ENCODE measurements at regions not wholly inside any gene's neighbourhood (a gene's known extent, or its start where the extent isn't known, plus 50 kb on each side); places are given as distances from the start of the nearest gene placed in this dataset.

GRCh38 chr9:28887188-28887884 lies 1314.1 kb upstream of the C9orf72 start:
- DNase-seq: no peak

GRCh38 chr9:28888806-28889205 lies 1315.5 kb upstream of the C9orf72 start:
- no peak for DNase-seq

- DNase-seq: no peak
Measured at GRCh38 chr9:28892538-28892937, 1319.3 kb upstream of the C9orf72 start.

- DNase-seq: no peak
Measured at GRCh38 chr9:28899267-28899666, 1326.0 kb upstream of the C9orf72 start.

- no peak for DNase-seq
Measured at GRCh38 chr9:28899926-28900325, 1326.6 kb upstream of the C9orf72 start.

- DNase-seq: no peak
Measured at GRCh38 chr9:28900406-28900805, 1327.1 kb upstream of the C9orf72 start.

GRCh38 chr9:28909526-28909925 lies 1336.2 kb upstream of the C9orf72 start:
- no peak for DNase-seq

- no peak for DNase-seq
Measured at GRCh38 chr9:28912621-28913020, 1339.3 kb upstream of the C9orf72 start.

- peak; percentile 16 for DNase-seq
Measured at GRCh38 chr9:28915202-28915930, 1342.1 kb upstream of the C9orf72 start.

- DNase-seq: no peak
Measured at GRCh38 chr9:28916348-28916747, 1343.1 kb upstream of the C9orf72 start.

GRCh38 chr9:28921857-28922500 lies 1348.7 kb upstream of the C9orf72 start:
- no peak for DNase-seq

GRCh38 chr9:28922891-28923290 lies 1349.6 kb upstream of the C9orf72 start:
- no peak for DNase-seq

- no peak for DNase-seq
Measured at GRCh38 chr9:28923351-28923750, 1350.1 kb upstream of the C9orf72 start.

- DNase-seq: no peak
Measured at GRCh38 chr9:28925157-28925556, 1351.9 kb upstream of the C9orf72 start.

- DNase-seq: no peak
Measured at GRCh38 chr9:28926306-28926705, 1353.0 kb upstream of the C9orf72 start.

- no peak for DNase-seq
Measured at GRCh38 chr9:28927691-28928090, 1354.4 kb upstream of the C9orf72 start.

GRCh38 chr9:28929433-28929832 lies 1356.2 kb upstream of the C9orf72 start:
- DNase-seq: no peak

- no peak for DNase-seq
Measured at GRCh38 chr9:28930766-28931165, 1357.5 kb upstream of the C9orf72 start.

- no peak for DNase-seq
Measured at GRCh38 chr9:28934111-28934510, 1360.8 kb upstream of the C9orf72 start.

GRCh38 chr9:28938981-28939380 lies 1365.7 kb upstream of the C9orf72 start:
- DNase-seq: peak; percentile 25

GRCh38 chr9:28941856-28942255 lies 1368.6 kb upstream of the C9orf72 start:
- DNase-seq: no peak

- no peak for DNase-seq
Measured at GRCh38 chr9:28942941-28943340, 1369.7 kb upstream of the C9orf72 start.

GRCh38 chr9:28946648-28947047 lies 1373.4 kb upstream of the C9orf72 start:
- DNase-seq: no peak

GRCh38 chr9:28951945-28952344 lies 1378.7 kb upstream of the C9orf72 start:
- DNase-seq: peak; percentile 46
